ENCODE measurements at regions not wholly inside any gene's neighbourhood (a gene's known extent, or its start where the extent isn't known, plus 50 kb on each side); places are given as distances from the start of the nearest gene placed in this dataset.

GRCh38 chr11:15875393-15875792, 481.0 kb downstream of the SOX6 start:
- no peak overlapping the region for H3K4me3 ChIP-seq
- 76% methylated on average over 3 of the region's 3 CpGs for WGBS (ENCODE audit: insufficient coverage, low coverage, low lambda C conversion rate, missing lambda C conversion rate)
- no peaks in the 10 kb centered on the region for H3K9me3 ChIP-seq
- TF ChIP-seq CTCF (IDR thresholded peaks at IDR 0.05): no peak
- TF ChIP-seq POLR2A (IDR thresholded peaks at IDR 0.05): no peak
- H3K27me3 ChIP-seq: no peaks in the 10 kb centered on the region
- ATAC-seq (no peak), DNase-seq (no peak)
- intact Hi-C loops (cut with DNase I): no loop called here
- no peak overlapping the region for H3K27ac ChIP-seq
- no peaks in the 10 kb centered on the region for H3K4me1 ChIP-seq
- no peaks in the 10 kb centered on the region for H3K36me3 ChIP-seq

- intact Hi-C loops (cut with DNase I): no loop called here
- Histone ChIP-seq H3K27ac (no peak overlapping the region), H3K4me1 (no peaks in the 10 kb centered on the region), H3K4me3 (no peak overlapping the region), H3K27me3 (no peaks in the 10 kb centered on the region), H3K36me3 (no peaks in the 10 kb centered on the region), H3K9me3 (no peaks in the 10 kb centered on the region)
- TF ChIP-seq POLR2A (IDR thresholded peaks at IDR 0.05): no peak
- no peak for TF ChIP-seq CTCF (IDR thresholded peaks at IDR 0.05)
- WGBS (ENCODE audit: insufficient coverage, low coverage, low lambda C conversion rate, missing lambda C conversion rate): 48% methylated on average over 2 of the region's 2 CpGs
- no peak for DNase-seq
- ATAC-seq: no peak
Observed at GRCh38 chr11:15875943-15876342, 480.4 kb downstream of the SOX6 start.

- DNase-seq (no peak), ATAC-seq (no peak)
- H3K4me1 ChIP-seq: no peaks in the 10 kb centered on the region
- no peak overlapping the region for H3K4me3 ChIP-seq
- intact Hi-C loops (cut with DNase I): no loop called here
- no peak for TF ChIP-seq CTCF (IDR thresholded peaks at IDR 0.05)
- TF ChIP-seq POLR2A (IDR thresholded peaks at IDR 0.05): no peak
- H3K36me3 ChIP-seq: no peaks in the 10 kb centered on the region
- 45% methylated on average over 1 of the region's 1 CpG for WGBS (ENCODE audit: insufficient coverage, low coverage, low lambda C conversion rate, missing lambda C conversion rate)
- H3K27ac ChIP-seq: no peak overlapping the region
- no peaks in the 10 kb centered on the region for H3K9me3 ChIP-seq
- no peaks in the 10 kb centered on the region for H3K27me3 ChIP-seq
Observed at GRCh38 chr11:15878756-15879155, 477.6 kb downstream of the SOX6 start.

- ATAC-seq: no peak
- intact Hi-C loops (cut with DNase I): no loop called here
- Histone ChIP-seq H3K27me3 (no peaks in the 10 kb centered on the region), H3K4me1 (no peaks in the 10 kb centered on the region), H3K27ac (no peak overlapping the region), H3K9me3 (no peaks in the 10 kb centered on the region), H3K4me3 (no peak overlapping the region), H3K36me3 (no peaks in the 10 kb centered on the region)
- 65% methylated on average over 3 of the region's 3 CpGs for WGBS (ENCODE audit: insufficient coverage, low coverage, low lambda C conversion rate, missing lambda C conversion rate)
- DNase-seq: no peak
- TF ChIP-seq CTCF (IDR thresholded peaks at IDR 0.05): no peak
- TF ChIP-seq POLR2A (IDR thresholded peaks at IDR 0.05): no peak
Observed at GRCh38 chr11:15880291-15880690, 476.1 kb downstream of the SOX6 start.

- TF ChIP-seq POLR2A (IDR thresholded peaks at IDR 0.05) (no peak), CTCF (IDR thresholded peaks at IDR 0.05) (no peak)
- intact Hi-C loops (cut with DNase I): no loop called here
- Histone ChIP-seq H3K4me1 (no peaks in the 10 kb centered on the region), H3K4me3 (no peak overlapping the region), H3K9me3 (no peaks in the 10 kb centered on the region), H3K27ac (no peak overlapping the region), H3K36me3 (no peaks in the 10 kb centered on the region), H3K27me3 (no peaks in the 10 kb centered on the region)
- 75% methylated on average over 9 of the region's 9 CpGs for WGBS (ENCODE audit: insufficient coverage, low coverage, low lambda C conversion rate, missing lambda C conversion rate)
- ATAC-seq: no peak
- no peak for DNase-seq
Observed at GRCh38 chr11:15882876-15883454, 473.4 kb downstream of the SOX6 start.

All from right lobe of liver (tissue), 6 donors.